H9 (cell line): ENCODE measurements at regions not wholly inside any gene's neighbourhood (a gene's known extent, or its start where the extent isn't known, plus 50 kb on each side); places are given as distances from the start of the nearest gene placed in this dataset.

ENCODE experiments used
- DNase-seq: peaks from one replicate; pipeline ENCODE4 v3.0.0-alpha.2; 2017
- H2AFZ ChIP-seq: one replicate; pipeline ENCODE4 v1.6.1; 2013; ENCODE audit warnings: mild to moderate bottlenecking, low read length, control low read depth, moderate library complexity
- H2AK5ac ChIP-seq: 2 replicates; pipeline ENCODE4 v1.6.1; 2013; ENCODE audit warnings: low read length, control low read depth, mixed read lengths; ENCODE audit not compliant: insufficient read length
- H2BK120ac ChIP-seq: one replicate; pipeline ENCODE4 v1.6.1; 2013; ENCODE audit warnings: low read depth, mild to moderate bottlenecking, low read length, control low read depth, inconsistent platforms; ENCODE audit not compliant: poor library complexity, severe bottlenecking
- H2BK12ac ChIP-seq: 2 replicates; pipeline ENCODE4 v1.6.1; 2013; ENCODE audit warnings: low read length, control low read depth, mixed read lengths, low read depth; ENCODE audit not compliant: insufficient read length
- H2BK15ac ChIP-seq: 2 replicates; pipeline ENCODE4 v1.6.1; 2013; ENCODE audit warnings: low read depth, low read length, control low read depth
- H2BK20ac ChIP-seq: one replicate; pipeline ENCODE4 v1.6.1; 2013; ENCODE audit warnings: low read depth, mild to moderate bottlenecking, low read length, control low read depth, inconsistent platforms; ENCODE audit not compliant: poor library complexity, severe bottlenecking
- H2BK5ac ChIP-seq: 2 replicates; pipeline ENCODE4 v1.6.1; 2013; ENCODE audit warnings: low read length, control low read depth, mixed read lengths; ENCODE audit not compliant: insufficient read length
- H3K14ac ChIP-seq: 2 replicates; pipeline ENCODE4 v1.6.1; 2013; ENCODE audit warnings: low read length, control low read depth; ENCODE audit not compliant: insufficient read depth
- H3K18ac ChIP-seq: 2 replicates; pipeline ENCODE4 v1.6.1; 2013; ENCODE audit warnings: low read depth, mild to moderate bottlenecking, mixed read lengths, low read length, control low read depth; ENCODE audit not compliant: insufficient read length
- H3K23ac ChIP-seq: 2 replicates; pipeline ENCODE4 v1.6.1; 2013; ENCODE audit warnings: low read length, control low read depth, mixed read lengths, low read depth; ENCODE audit not compliant: insufficient read length
- H3K23me2 ChIP-seq: 2 replicates; pipeline ENCODE4 v1.6.1; 2013; ENCODE audit warnings: low read depth, mild to moderate bottlenecking, mixed read lengths, low read length, control low read depth; ENCODE audit not compliant: insufficient read length, poor library complexity, severe bottlenecking
- H3K27ac ChIP-seq: 2 replicates; pipeline ENCODE4 v1.5.1; 2013; ENCODE audit warnings: low read length, control low read depth, mixed read lengths, low read depth; ENCODE audit not compliant: insufficient read length
- H3K27me3 ChIP-seq: 2 replicates; pipeline ENCODE4 v1.6.1; 2013; ENCODE audit warnings: low read length, control low read depth, inconsistent platforms; ENCODE audit not compliant: insufficient read depth
- H3K4ac ChIP-seq: 2 replicates; pipeline ENCODE4 v1.6.1; 2013; ENCODE audit warnings: low read depth, mild to moderate bottlenecking, control low read depth, inconsistent platforms, low read length, moderate library complexity
- H3K4me1 ChIP-seq: 2 replicates; pipeline ENCODE4 v1.6.1; 2013; ENCODE audit warnings: low read length, control low read depth, inconsistent platforms; ENCODE audit not compliant: insufficient read depth
- H3K4me2 ChIP-seq: 2 replicates; pipeline ENCODE4 v1.6.1; 2013; ENCODE audit warnings: low read length, control low read depth, mixed read lengths; ENCODE audit not compliant: insufficient read length, insufficient read depth
- H3K56ac ChIP-seq: 2 replicates; pipeline ENCODE4 v1.6.1; 2013; ENCODE audit warnings: low read depth, mild to moderate bottlenecking, mixed read lengths, low read length, control low read depth; ENCODE audit not compliant: insufficient read length
- H3K79me1 ChIP-seq: 2 replicates; pipeline ENCODE4 v1.6.1; 2013; ENCODE audit warnings: low read depth, mild to moderate bottlenecking, moderate library complexity, low read length, control low read depth, inconsistent platforms; ENCODE audit not compliant: insufficient read depth, poor library complexity, severe bottlenecking
- H3K79me2 ChIP-seq: 2 replicates; pipeline ENCODE4 v1.6.1; 2013; ENCODE audit warnings: low read length, control low read depth, inconsistent platforms; ENCODE audit not compliant: insufficient read depth
- H3K9ac ChIP-seq: 2 replicates; pipeline ENCODE4 v1.6.1; 2013; ENCODE audit warnings: low read length, control low read depth, mixed read lengths; ENCODE audit not compliant: insufficient read length; ENCODE audit errors: extremely low read depth
- H3K9me3 ChIP-seq: one replicate; pipeline ENCODE4 v1.6.1; 2013; ENCODE audit warnings: low read depth, low read length, inconsistent platforms; ENCODE audit not compliant: control insufficient read depth
- H3T11ph ChIP-seq: one replicate; pipeline ENCODE4 v1.6.1; 2013; ENCODE audit warnings: mild to moderate bottlenecking, low read length, control low read depth, inconsistent platforms
- H4K20me1 ChIP-seq: one replicate; pipeline ENCODE4 v1.6.1; 2013; ENCODE audit not compliant: control insufficient read depth, insufficient read length, insufficient read depth
- H4K5ac ChIP-seq: 2 replicates; pipeline ENCODE4 v1.6.1; 2013; ENCODE audit warnings: low read depth, mild to moderate bottlenecking, mixed read lengths, low read length, control low read depth; ENCODE audit not compliant: insufficient read length
- H4K8ac ChIP-seq: replicated peaks from 2 replicates; pipeline ENCODE4 v1.6.1; 2013; ENCODE audit warnings: low read length, control low read depth, mixed read lengths, low read depth; ENCODE audit not compliant: insufficient read length
- H4K91ac ChIP-seq: 2 replicates; pipeline ENCODE4 v1.6.1; 2013; ENCODE audit warnings: low read depth, mild to moderate bottlenecking, moderate library complexity, mixed read lengths, low read length, control low read depth; ENCODE audit not compliant: insufficient read length
- H3K27ac Mint-ChIP-seq, 3 experiments: 2 replicates in 2 of 3; 3 replicates in 1 of 3; pipeline ENCODE4 v1.8.0; 2020 to 2021; ENCODE audit warnings: mixed read lengths in 3 of 3, mild to moderate bottlenecking in 1 of 3, moderate library complexity in 1 of 3
- H3K27me3 Mint-ChIP-seq: 2 replicates; pipeline ENCODE4 v1.8.0; 2021; ENCODE audit warnings: low read depth, mild to moderate bottlenecking, moderate library complexity, mixed read lengths
- H3K36me3 Mint-ChIP-seq, 3 experiments: 2 replicates in 2 of 3; 3 replicates in 1 of 3; pipeline ENCODE4 v1.8.0; 2020 to 2021; ENCODE audit warnings: low read depth in 3 of 3, mixed read lengths in 3 of 3; ENCODE audit not compliant: insufficient read depth in 1 of 3
- H3K4me1 Mint-ChIP-seq, 2 experiments: 2 replicates each; pipeline ENCODE4 v1.8.0; 2020; ENCODE audit warnings: mixed read lengths in 2 of 2
- H3K4me3 Mint-ChIP-seq, 2 experiments: 2 replicates in 1 of 2; 3 replicates in 1 of 2; pipeline ENCODE4 v1.8.0; 2020 to 2021; ENCODE audit warnings: mild to moderate bottlenecking in 2 of 2, mixed read lengths in 2 of 2, moderate library complexity in 1 of 2
- H3K9me3 Mint-ChIP-seq, 2 experiments: 2 replicates in 1 of 2; 3 replicates in 1 of 2; pipeline ENCODE4 v1.8.0; 2020; ENCODE audit warnings: mild to moderate bottlenecking in 2 of 2, mixed read lengths in 2 of 2, moderate library complexity in 1 of 2
- CTCF ChIP-seq: fragments of 200-600 bp; sonication (generic); conservative IDR thresholded peaks from 3 replicates; pipeline ENCODE4 v1.8.0; 2021; ENCODE audit warnings: antibody characterized with exemption, mild to moderate bottlenecking
- WGBS: extraction: QIAGEN DNeasy Blood & Tissue Kit; methylation state at CpG from one replicate; pipeline ENCODE4 v1.1.7; 2013; ENCODE audit warnings: missing lambda C conversion rate, low lambda C conversion rate, mixed read lengths; ENCODE audit not compliant: insufficient read length; ENCODE audit errors: extremely low coverage; 5-methylcytosine and 5-hydroxymethylcytosine counted together

- TF ChIP-seq CTCF: no peak
- Histone ChIP-seq H3K9ac (no peak overlapping the region), H3K23me2 (no peaks in the 10 kb centered on the region), H3K79me2 (no peaks in the 10 kb centered on the region), H3K4me1 (peaks cover 3% of the 10 kb centered on the region), H2BK120ac (no peak overlapping the region), H2BK20ac (no peak overlapping the region), H2AFZ (no peak overlapping the region), H2AK5ac (no peak overlapping the region), H3K4ac (no peak overlapping the region), H4K5ac (no peak overlapping the region), H3K27me3 (no peaks in the 10 kb centered on the region), H4K8ac (no peak overlapping the region), H3K79me1 (no peaks in the 10 kb centered on the region), H3K23ac (no peak overlapping the region), H3T11ph (no peak overlapping the region), H3K14ac (no peak overlapping the region), H4K20me1 (no peaks in the 10 kb centered on the region), H2BK5ac (no peak overlapping the region), H3K4me2 (no peak overlapping the region), H2BK15ac (no peak overlapping the region), H4K91ac (no peak overlapping the region), H3K18ac (no peak overlapping the region), H2BK12ac (no peak overlapping the region), H3K56ac (no peak overlapping the region), H3K27ac (no peak overlapping the region), H3K9me3 (no peaks in the 10 kb centered on the region)
- DNase-seq: no peak
- Mint-ChIP-seq H3K36me3 (peaks cover 0 to 6% (median 0%) of the 10 kb centered on the region in 3 experiments; a peak in 3 of 7 replicates), H3K4me1 (peaks cover 10 to 13% of the 10 kb centered on the region in 2 experiments), H3K27me3 (no peaks in the 10 kb centered on the region), H3K9me3 (no peaks in the 10 kb centered on the region), H3K4me3 (no peak overlapping the region), H3K27ac (no peak overlapping the region)
- WGBS: no CpG with 5 or more reads among the region's 3 CpGs
Observed at GRCh38 chr1:82807563-82807962, 1006.8 kb downstream of the ADGRL2 start.
